ENCODE measurements at regions not wholly inside any gene's neighbourhood (a gene's known extent, or its start where the extent isn't known, plus 50 kb on each side); places are given as distances from the start of the nearest gene placed in this dataset.

- Histone ChIP-seq H3K4me3 (no peak overlapping the region), H3K36me3 (no peaks in the 10 kb centered on the region), H3K27me3 (no peaks in the 10 kb centered on the region), H3K9me3 (no peaks in the 10 kb centered on the region), H3K4me1 (no peaks in the 10 kb centered on the region), H3K27ac (no peak overlapping the region)
- TF ChIP-seq CTCF (IDR thresholded peaks at IDR 0.05) = no peak
- no peak for DNase-seq
- intact Hi-C loops (cut with DNase I) = no loop called here
- no peak for ATAC-seq
Measured at GRCh38 chr2:219916281-219916680, 288.9 kb downstream of the SLC4A3 start.

GRCh38 chr2:219916726-219917440 lies 289.5 kb downstream of the SLC4A3 start:
- no peak for TF ChIP-seq CTCF (IDR thresholded peaks at IDR 0.05)
- Histone ChIP-seq H3K9me3 (no peaks in the 10 kb centered on the region), H3K4me1 (no peaks in the 10 kb centered on the region), H3K4me3 (no peak overlapping the region), H3K27ac (no peak overlapping the region), H3K27me3 (no peaks in the 10 kb centered on the region), H3K36me3 (no peaks in the 10 kb centered on the region)
- ATAC-seq = no peak
- intact Hi-C loops (cut with DNase I) = no loop called here
- DNase-seq = no peak

- Histone ChIP-seq H3K4me3 (no peak overlapping the region), H3K4me1 (no peaks in the 10 kb centered on the region), H3K27me3 (no peaks in the 10 kb centered on the region), H3K27ac (no peak overlapping the region), H3K36me3 (no peaks in the 10 kb centered on the region), H3K9me3 (no peaks in the 10 kb centered on the region)
- TF ChIP-seq CTCF (IDR thresholded peaks at IDR 0.05) = no peak
- DNase-seq (no peak), ATAC-seq (no peak)
- intact Hi-C loops (cut with DNase I) = no loop called here
Measured at GRCh38 chr2:219918254-219918653, 290.8 kb downstream of the SLC4A3 start.

- Histone ChIP-seq H3K4me1 (no peaks in the 10 kb centered on the region), H3K27me3 (no peaks in the 10 kb centered on the region), H3K4me3 (no peak overlapping the region), H3K9me3 (no peaks in the 10 kb centered on the region), H3K27ac (no peak overlapping the region), H3K36me3 (no peaks in the 10 kb centered on the region)
- ATAC-seq (no peak), DNase-seq (no peak)
- TF ChIP-seq CTCF (IDR thresholded peaks at IDR 0.05) = no peak
- intact Hi-C loops (cut with DNase I) = no loop called here
Measured at GRCh38 chr2:219918944-219919343, 291.5 kb downstream of the SLC4A3 start.

GRCh38 chr2:219919506-219919905 lies 292.1 kb downstream of the SLC4A3 start:
- TF ChIP-seq CTCF (IDR thresholded peaks at IDR 0.05) = no peak
- DNase-seq (no peak), ATAC-seq (no peak)
- Histone ChIP-seq H3K27ac (no peak overlapping the region), H3K4me1 (no peaks in the 10 kb centered on the region), H3K27me3 (no peaks in the 10 kb centered on the region), H3K36me3 (no peaks in the 10 kb centered on the region), H3K9me3 (no peaks in the 10 kb centered on the region), H3K4me3 (no peak overlapping the region)
- intact Hi-C loops (cut with DNase I) = no loop called here
